ENCODE measurements at regions not wholly inside any gene's neighbourhood (a gene's known extent, or its start where the extent isn't known, plus 50 kb on each side); places are given as distances from the start of the nearest gene placed in this dataset.

Small RNA genes lying in the stretch of these regions (microRNA-seq; reads per million reads assigned to microRNA genes)
- gene MIR138-1: 56.0 to 78.9 reads per million in 2 donors

Data from left colon (tissue), 2 donors.